Activated CD4-positive, alpha-beta T cell treated with anti-CD3 and anti-CD28 coated beads for 1 hour (primary cell): ENCODE measurements at regions not wholly inside any gene's neighbourhood (a gene's known extent, or its start where the extent isn't known, plus 50 kb on each side); places are given as distances from the start of the nearest gene placed in this dataset.

Source experiments
- DNase-seq: peaks from one replicate; pipeline ENCODE4 v3.0.0-alpha.2; 2020

DNA sequence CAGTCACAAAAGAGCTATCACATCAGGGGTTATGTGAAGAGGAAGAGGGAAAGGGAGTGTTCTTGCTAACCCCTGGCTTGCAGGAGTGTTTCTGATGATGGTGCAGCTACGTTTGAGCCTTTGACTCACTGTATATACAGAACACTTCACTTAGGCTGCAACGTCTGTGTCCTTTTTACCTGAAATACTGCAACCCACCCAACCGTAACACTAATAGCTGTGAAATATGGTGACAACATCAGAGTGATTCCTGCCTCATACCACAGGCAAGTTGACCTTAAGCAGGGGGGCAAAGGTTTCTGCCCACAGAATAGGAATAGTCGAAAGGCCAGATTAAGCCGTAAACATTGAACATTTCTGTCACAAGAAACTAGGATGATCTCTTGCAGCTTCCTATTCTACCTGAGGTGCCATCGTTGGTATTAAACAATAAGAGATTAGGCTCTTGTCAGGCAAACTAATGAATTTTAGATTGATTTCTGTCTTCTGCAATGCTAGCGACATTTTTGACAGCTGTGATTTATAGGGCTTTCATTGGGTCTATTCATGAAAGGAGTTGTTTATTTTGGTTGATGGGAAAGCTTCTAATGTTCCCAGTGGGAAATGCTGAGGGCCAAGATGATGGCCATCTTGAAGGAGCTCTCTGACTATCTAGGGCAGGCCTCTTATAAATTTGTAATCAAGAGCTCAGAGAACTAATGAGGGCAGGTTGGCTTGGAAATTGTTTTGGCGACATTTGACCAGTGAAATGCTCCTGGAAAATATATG lies 316.8 kb downstream of the PIK3C3 start:
- DNase-seq, result no peak

- no peak for DNase-seq
These were observed 319.6 kb downstream of the PIK3C3 start for GRCh38 chr18:42274488-42275137.

GRCh38 chr18:42275138-42275535 lies 320.1 kb downstream of the PIK3C3 start:
- no peak for DNase-seq

DNA sequence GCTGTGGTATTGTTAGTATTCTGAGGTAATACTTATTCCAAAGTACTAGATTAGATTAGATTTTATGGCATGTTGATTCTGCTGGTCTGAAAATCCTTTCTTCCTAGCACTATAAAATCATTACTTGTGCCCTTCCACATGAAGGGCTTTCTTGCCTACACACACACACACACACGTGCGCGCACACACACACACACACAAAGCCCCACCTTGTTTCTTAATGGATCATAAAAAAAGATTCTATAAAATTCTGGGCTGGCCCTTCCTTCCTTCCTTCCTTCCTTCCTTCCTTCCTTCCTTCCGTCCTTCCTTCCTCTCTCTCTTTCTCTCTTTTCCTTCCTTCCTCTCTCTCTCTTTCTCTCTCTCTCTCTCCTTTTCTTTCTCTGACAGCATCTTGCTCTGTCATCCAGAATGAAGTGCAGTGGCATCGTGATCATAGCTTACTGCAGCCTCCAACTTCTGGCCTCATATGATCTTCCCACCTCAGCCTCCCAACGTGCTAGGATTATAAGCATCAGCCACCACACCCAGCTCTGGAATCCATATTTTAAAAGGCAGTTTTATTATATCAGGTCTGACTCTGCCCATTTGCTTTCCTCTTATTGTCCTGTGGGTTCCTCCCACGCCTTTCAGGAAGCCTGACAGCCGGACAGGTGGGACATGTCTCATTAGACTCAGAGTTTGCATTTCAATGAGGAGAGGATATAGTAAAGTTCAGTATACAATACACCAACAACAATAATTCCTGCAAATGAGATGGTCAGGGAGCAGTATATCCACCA lies 321.1 kb downstream of the PIK3C3 start:
- no peak for DNase-seq

DNA sequence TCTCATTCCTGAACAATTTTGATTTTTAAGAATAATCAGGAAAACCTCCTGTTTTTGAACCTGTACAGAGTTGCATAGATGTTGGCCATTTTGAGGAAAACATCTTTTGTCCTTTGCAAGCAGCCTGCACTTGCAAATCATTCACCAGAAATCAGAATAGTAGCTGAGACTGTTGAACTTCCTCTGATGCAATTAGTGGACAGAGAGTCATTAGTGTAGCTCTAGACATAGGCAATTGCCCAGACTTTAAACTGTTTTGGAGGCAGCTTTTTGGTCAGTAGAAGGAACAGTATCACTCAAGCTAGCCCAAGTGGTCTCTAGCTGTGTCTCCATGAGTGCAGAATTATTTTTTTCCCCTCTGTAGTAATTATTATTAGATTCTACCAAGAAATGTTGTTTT lies 326.1 kb downstream of the PIK3C3 start:
- DNase-seq, result no peak

- no peak for DNase-seq
These were observed 326.8 kb downstream of the PIK3C3 start for GRCh38 chr18:42281851-42282250.

GRCh38 chr18:42287047-42287446 lies 332.0 kb downstream of the PIK3C3 start:
- no peak for DNase-seq

GRCh38 chr18:42288129-42288528 lies 333.1 kb downstream of the PIK3C3 start:
- no peak for DNase-seq

- DNase-seq, result no peak
These were observed 334.5 kb downstream of the PIK3C3 start for GRCh38 chr18:42289526-42289925.

- DNase-seq, result no peak
These were observed 335.6 kb downstream of the PIK3C3 start for GRCh38 chr18:42290318-42291307.

- DNase-seq, result no peak
These were observed 337.6 kb downstream of the PIK3C3 start for GRCh38 chr18:42292654-42293053.

DNA sequence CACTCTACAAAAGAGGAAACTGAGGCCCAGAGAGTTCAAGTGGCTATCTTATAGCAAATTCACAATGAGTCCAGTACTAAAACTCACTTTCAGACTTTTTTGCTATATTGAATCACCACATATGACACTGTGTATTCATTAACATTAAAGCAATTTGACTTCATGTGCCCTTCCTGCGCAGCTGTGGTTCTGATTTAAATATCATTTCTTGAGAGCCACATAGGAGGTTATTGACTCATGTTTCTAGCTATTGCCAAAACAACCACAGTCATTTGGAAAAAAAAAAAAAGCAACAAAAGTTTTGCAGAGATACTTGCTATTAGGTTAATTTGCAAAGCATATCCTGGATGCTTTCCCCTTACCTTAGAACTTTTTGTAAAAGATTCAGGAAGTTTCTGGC lies 341.2 kb downstream of the PIK3C3 start:
- DNase-seq, result no peak

- no peak for DNase-seq
These were observed 341.7 kb downstream of the PIK3C3 start for GRCh38 chr18:42296723-42297122.

DNA sequence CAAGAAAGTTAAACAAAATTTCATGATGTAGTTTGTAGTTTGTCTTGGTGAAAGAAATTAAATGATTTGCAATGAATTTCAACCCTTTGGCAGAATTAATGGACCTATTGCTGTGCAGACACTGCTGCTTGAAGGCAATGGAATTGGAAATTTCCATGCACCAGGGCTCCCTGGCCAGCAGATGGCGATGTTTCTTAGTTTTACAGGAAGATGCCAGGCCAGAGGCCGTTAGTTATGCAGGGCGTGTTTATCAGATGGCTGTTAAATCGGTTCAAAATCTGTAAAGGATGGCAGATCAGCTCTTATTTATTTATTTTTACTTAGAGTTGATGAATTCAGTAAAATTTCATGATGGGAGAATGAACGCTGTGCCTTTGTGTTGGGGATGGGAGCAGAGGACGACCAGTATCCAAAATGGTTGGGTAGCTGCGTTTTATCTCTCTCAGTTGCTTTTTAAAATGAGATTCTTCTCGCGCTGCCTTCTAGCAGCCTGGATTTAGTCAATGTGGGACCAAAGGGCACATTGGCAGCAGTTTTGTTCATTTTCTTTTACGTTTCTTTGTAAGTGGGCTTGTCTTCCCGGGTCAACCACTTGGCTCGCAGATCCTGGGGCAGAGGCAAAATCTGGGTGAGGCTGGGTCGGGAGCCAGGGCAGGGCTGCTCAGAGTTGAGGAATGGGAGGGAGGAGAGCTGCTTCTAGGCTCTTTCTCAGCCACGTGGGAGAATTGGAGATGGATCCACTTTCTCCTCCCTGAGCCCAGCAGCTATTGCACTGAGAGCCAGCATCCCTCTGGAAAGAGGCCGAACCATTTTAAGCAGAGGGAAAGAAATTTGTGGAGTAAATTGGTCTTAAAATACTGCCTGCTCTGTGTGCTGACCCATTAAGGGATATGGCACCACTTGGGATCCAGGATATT lies 344.0 kb downstream of the PIK3C3 start:
- DNase-seq, result peak; percentile 8

- DNase-seq, result no peak
These were observed 351.0 kb downstream of the PIK3C3 start for GRCh38 chr18:42305869-42306593.

DNA sequence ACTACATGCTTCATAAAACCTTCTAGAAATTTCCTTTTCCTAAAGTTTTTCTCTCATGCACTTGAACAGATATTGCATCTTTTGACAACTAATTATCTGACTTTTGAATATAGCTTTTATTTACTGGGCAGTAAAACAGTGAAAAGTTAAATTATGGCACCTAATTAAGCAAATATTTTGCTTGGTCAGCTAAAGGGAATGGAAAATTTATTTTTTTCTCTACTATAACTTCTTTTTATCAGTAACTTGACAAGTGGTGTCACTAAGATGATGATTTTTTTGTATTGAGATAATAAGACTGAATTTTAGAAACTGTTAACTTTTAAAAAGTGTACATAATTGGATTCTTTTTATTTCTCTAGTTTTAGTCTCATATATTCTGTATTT lies 351.6 kb downstream of the PIK3C3 start:
- DNase-seq, result no peak

GRCh38 chr18:42310956-42311355 lies 355.9 kb downstream of the PIK3C3 start:
- DNase-seq, result no peak

DNA sequence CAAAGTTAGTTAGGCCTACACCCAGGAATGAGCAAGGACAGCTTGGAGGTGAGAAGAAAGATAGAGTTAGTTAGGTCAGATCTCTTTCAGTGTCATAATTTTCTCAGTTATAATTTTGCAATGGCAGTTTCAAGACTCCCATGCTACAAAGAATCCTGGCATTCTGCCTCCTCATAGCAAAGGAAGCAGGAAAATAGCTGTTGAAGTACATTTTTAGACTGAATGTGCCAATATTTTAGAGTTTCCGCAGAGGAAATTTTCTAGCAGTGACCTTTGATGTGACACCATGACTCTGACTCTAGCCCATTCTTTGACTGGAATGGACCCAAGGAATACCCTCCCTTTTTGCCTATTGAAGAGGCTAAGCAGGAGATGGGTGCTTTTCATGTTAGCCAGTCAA lies 371.7 kb downstream of the PIK3C3 start:
- no peak for DNase-seq

DNA sequence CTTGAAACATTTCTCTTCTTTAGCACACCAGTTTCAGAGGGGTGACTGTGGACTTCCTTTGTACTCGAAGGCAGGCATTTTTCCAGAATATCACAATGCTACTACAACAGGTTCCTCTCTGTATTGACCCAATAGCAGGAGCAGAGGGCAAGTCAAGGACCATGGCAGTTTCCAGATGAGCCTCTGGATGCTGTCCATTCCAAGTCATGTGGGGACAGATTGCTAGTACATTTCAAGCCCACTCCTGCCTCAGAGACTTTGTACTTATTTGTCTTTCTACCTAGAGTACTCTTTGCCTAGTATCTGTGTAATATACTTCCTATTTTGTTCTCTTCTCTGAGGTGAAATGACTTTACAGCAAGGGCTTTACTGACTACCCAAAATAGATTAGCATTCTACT lies 373.9 kb downstream of the PIK3C3 start:
- DNase-seq, result no peak

DNA sequence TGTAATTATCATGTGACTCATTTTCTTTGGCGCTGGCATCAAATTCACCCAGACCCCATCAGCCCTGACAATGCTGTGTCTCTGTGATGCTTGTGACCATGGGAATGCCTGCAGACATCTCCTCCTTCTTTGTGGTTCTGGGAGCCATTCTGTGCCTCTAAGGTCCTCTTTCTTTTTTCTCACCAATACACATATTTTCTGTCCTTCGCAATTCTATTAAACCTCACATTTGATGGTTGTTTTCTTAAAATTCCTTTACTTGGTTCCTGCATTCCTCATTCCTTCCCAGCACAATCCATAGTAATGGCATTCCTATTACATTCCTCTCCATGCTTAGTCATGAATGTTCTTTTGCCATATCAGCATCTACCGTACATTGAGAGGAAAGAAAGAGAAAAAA lies 375.3 kb downstream of the PIK3C3 start:
- DNase-seq, result no peak

DNA sequence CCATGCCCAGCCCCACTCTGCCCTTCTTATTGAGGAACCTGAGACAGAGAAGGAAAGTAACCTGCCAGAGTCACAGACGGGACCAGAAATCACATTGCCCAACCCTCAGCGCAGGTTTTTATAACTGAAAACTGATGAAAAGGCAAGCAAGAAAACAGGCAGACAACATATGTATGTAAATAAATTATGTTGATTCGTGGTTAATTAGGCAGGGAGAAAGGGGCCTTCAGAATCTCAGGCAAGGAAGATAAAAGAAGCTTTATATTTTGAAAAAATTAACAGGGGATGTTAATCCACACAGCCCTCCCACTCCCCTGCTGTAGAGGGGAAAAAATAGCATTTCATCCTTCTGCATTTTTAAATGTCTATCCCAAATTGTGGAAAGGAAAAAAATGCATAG lies 378.5 kb downstream of the PIK3C3 start:
- DNase-seq, result no peak
